ENCODE measurements at regions not wholly inside any gene's neighbourhood (a gene's known extent, or its start where the extent isn't known, plus 50 kb on each side); places are given as distances from the start of the nearest gene placed in this dataset.
"Not testable (repeated sequence)": the region's sequence is repeated elsewhere in the genome, so short reads cannot be mapped to it uniquely, and the experiment has no call there.

DNA sequence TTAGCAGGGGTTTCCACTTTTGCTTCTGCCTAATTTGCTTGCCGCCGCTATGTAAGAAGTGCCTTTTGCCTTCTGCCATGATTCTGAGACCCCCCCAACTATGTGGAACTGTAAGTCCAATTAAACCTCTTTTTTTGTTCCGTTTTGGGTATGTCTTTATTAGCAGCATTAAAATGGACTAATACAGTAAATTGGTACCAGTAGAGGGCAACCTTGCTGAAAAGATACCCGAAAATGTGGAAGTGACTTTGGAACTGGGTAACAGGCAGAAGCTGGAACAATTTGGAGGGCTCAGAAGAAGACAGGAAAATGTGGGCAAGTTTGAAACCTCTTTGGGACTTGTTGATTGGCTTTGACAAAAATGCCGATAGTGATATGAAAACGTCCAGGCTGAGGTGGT, 216.1 kb upstream of the FSIP2 start:
- DNase-seq: no peak

- not testable (repeated sequence) for DNase-seq
Observed at GRCh38 chr2:185524242-185524641, 214.4 kb upstream of the FSIP2 start.

- no peak for DNase-seq
Observed at GRCh38 chr2:185526161-185526560, 212.4 kb upstream of the FSIP2 start.

- DNase-seq: no peak
Observed at GRCh38 chr2:185531721-185532120, 206.9 kb upstream of the FSIP2 start.

DNA sequence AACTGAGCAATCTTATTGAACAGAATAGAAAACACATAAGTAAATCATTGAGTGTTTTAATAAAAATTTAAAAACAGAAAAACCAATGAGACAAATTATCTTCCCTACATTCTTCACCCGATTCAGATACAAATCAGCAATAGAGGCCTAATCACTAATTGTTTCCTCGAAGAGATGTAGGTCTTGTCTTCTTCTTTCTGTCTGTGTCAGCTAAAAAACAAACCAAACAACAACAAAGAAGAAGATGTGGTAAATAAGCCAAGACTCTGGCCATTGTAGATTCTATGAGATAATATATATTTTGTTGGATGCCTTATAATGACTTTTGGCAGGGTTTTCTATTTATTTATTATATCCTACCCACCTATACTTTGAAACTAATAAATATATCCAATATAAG, 200.9 kb upstream of the FSIP2 start:
- DNase-seq: no peak

- no peak for DNase-seq
Observed at GRCh38 chr2:185567196-185567595, 171.4 kb upstream of the FSIP2 start.

DNA sequence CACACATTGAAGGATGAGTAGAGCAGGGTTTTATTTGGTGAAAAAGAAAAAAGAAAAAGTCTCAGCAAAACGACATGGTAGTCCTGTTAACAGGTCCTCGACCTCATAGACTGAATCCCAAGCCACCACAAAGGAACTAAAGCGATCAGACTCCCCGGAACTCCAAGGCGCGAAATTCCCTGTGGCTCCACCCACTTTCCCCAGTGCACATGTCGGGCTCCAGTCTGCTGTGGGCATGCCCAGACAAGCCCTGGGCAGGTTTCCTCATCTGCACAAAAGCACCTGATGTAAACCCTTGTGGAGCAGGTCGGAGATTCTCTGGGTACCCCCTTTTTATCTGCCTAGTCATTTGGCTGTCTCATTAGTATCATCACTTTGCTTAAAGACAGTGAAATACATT, 170.7 kb upstream of the FSIP2 start:
- no peak for DNase-seq

DNA sequence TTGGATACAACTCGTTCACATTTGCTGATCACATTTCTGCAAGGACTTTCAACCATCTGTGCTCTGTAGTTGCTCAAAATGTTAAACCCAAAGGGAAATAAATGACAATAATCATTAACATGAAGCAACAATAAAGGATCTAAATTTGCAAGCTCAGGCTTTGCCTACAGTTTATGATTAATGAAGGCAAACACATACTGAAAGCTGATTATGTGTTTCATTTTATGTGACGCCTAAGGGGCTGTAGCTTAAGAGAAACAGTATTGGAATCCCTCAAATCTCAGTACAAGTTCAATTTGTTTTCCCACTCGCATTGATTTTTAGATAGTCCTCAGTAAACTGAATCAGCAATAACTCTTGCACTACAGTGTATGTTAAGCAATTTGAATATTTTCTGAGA, 160.3 kb upstream of the FSIP2 start:
- DNase-seq: peak; percentile 61

- DNase-seq: no peak
Observed at GRCh38 chr2:185583058-185583816, 155.4 kb upstream of the FSIP2 start.

DNA sequence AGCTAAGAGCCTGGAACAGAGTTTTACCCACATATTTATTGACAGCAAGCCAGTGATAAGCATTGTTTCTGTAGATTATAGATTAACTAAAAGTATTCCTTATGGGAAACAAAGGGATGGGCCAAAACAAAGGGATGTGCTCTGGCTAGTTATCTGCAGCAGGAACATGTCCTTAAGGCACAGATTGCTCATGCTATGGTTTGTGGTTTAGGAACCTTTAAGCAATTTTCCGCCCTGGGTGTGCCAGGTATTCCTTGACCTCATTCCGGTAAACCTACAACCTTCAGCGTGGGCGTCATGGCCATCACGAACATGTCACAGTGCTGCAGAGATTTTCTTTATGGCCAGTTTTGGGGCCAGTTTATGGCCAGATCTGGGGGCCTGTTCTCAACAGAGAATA, 153.4 kb upstream of the FSIP2 start:
- DNase-seq: not testable (repeated sequence)

- not testable (repeated sequence) for DNase-seq
Observed at GRCh38 chr2:185591276-185591675, 147.3 kb upstream of the FSIP2 start.

DNA sequence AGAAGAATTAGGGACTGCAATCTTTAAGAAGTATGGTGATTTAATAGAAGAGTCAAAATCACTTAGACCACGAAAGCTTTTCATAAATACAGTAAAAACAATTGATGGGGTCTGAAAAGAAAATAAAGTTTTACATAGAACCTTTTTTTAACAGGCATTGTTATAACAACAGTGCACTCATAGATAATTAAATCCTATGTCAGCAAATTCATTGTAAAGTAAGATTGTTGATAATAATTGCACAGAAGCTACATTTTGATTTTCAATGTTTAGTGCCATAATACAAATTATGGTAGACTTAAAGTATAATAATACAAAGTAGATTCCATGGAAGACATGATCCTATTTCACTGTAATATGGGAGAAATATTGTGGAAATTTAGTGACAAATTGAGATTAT, 130.7 kb upstream of the FSIP2 start:
- no peak for DNase-seq

DNA sequence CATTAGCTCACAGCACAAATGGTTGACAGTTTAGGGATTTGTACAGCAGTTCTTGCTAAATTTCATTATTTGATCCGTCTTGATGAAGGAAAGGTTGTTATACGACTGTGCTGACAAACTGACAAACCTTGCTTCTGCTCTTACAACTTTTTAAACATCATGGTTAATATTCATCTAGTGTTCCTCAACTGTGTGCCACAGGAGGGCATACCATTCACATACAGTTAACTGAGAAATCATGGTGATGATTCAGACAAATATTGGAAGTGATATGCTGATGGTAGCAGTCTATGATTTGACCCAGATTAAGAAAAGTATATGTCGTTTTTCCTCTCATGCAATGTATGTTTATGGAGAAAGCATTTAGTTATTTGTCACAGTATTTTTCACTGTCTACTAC, 129.8 kb upstream of the FSIP2 start:
- no peak for DNase-seq

DNA sequence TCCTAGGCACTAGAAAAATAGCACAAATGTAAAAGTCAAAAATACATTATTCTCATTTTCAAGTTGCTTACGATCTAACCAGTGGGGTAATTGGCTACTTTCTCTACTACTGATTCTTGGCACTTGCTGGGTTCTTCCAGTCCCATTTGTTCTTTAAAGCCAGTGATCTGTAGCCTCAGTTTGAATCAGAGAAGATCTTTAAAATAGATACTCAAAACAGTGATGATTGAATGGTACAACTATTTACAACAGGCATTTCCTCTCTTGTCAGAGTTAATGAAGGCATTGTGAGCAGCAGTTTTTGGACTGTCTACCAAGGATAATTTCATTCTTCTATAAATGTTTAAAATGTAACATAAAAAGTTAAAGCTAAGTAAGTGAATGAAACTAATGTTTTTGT, 128.3 kb upstream of the FSIP2 start:
- DNase-seq: no peak

- DNase-seq: no peak
Observed at GRCh38 chr2:185618625-185619024, 120.0 kb upstream of the FSIP2 start.

- DNase-seq: no peak
Observed at GRCh38 chr2:185625604-185626003, 113.0 kb upstream of the FSIP2 start.

DNA sequence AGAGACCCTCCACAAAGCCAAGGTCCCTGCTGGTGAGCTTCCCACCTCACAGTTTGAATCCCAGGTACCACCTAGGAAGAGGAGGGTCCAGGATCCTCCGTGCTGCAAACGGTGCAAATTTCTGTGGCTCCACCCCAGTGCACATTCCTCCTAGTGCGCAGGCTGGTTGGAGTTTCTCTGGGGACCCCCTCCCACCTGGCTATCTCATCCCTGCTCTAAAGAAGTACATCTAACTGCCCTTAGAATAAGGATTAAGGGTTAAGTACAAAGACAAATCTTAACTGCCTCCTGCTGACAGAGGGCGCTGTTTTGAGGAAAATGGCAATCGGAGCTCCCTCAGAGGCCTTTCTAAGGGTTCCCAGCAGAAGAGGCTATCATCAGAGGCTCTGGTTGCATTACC, 109.6 kb upstream of the FSIP2 start:
- no peak for DNase-seq

GRCh38 chr2:185633621-185634020, 105.0 kb upstream of the FSIP2 start:
- DNase-seq: no peak

- DNase-seq: no peak
Observed at GRCh38 chr2:185638771-185639170, 99.8 kb upstream of the FSIP2 start.

DNA sequence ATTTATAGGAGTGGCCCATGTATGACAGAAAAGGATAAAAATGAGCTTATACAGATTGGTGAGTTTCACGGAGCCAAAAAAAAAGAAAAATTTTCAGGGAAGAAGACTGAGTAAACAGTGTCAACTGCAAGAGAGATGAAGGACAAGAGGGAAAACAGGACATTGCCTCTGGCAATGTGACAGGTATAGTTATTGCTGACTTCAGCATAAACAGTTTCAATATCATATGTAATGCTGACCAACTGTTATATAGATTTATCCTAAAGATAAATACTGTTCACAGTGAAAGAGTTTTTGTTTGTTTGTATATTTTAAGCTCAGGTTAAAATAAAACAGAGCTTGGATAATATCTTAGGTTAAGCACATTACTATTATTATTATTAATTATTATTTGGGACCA, 98.0 kb upstream of the FSIP2 start:
- no peak for DNase-seq

GRCh38 chr2:185643434-185643833, 95.2 kb upstream of the FSIP2 start:
- no peak for DNase-seq

- peak; percentile 17 for DNase-seq
Observed at GRCh38 chr2:185644828-185645227, 93.8 kb upstream of the FSIP2 start.

DNA sequence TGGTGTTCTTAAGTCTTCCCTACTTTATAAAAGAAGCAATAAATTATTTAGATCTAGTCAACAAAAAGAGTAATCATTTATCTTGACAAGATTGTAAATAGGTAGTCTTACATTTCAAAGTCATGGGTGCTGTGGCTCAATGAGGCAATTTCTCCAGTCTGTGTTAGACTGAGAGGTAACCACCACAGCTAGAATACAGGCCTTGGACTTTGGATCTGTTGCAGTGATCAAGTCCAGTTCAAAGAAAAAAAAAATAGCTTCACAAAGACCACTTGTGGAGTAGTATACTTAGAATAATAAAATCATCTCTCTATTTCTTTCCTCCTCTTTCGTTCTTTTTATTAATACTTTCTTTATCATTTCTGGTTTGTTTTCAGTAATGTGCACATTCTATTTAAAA, 93.1 kb upstream of the FSIP2 start:
- no peak for DNase-seq

DNA sequence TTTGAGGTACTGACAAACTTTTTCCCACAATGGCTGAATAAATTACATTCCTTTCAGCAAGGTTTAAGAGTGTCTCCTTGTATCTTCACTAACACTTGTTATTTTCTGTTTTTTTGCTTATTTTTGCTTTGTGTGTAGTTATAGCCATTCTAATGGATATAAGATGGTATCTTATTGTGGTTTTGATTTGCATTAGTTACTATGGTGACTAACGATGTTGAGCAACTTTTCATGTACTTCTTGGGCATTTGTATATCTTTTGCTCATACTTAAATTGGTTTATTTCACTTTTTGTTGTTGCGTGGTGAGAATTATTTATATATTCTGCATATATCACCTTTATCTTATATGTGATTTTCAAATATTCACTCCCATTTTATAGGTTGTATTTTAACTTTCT, 79.9 kb upstream of the FSIP2 start:
- no peak for DNase-seq

DNA sequence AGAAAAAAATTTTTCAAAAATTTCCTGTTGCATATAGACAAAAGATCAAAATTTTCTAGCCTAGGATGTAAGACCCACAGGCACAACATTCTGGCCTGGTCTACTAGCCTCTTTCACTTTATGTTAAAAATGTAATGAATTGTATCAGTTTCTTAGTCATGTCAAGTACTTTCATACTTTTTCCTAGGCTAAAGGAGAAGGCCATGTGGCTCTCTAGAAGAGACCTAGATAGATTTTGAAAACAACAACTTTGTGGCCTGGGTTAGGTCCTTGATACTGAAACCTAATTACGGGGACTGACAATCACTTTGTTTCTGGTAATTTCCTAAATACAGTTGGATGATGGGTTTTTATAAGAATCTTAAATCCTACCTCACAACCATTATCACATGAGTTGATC, 74.8 kb upstream of the FSIP2 start:
- no peak for DNase-seq

Measured in skin of body (tissue), 1 donor.